ENCODE measurements at regions not wholly inside any gene's neighbourhood (a gene's known extent, or its start where the extent isn't known, plus 50 kb on each side); places are given as distances from the start of the nearest gene placed in this dataset.

DNA sequence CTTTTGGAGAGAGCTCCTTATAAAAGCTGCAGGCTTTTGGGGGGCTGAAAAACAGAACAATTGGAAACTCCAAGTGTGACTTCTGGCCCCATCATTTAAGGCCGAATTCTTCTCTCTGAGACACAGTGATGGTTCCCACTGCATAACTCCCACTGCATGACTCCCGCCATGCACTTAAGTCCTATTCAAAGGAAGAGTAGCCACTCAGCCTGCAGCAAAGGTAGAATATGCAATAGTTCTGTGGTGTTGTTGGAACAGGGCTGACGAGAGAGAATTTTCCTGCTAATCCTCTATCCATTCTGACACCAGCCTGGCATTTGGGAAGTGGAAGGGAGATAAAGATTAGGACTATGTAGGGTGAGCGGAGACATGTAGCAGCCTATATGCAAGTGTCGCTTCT lies 185.6 kb upstream of the ZNF462 start:
- CTCF ChIA-PET = no interaction called here
- Mint-ChIP-seq H3K4me3 (no peak overlapping the region), H3K27ac (no peak overlapping the region), H3K9me3 (ENCODE audit: low read depth) (peaks cover 5% of the 10 kb centered on the region), H3K27me3 (no peaks in the 10 kb centered on the region), H3K4me1 (no peaks in the 10 kb centered on the region), H3K36me3 (no peaks in the 10 kb centered on the region)
- DNase-seq (no peak), ATAC-seq (no peak)

DNA sequence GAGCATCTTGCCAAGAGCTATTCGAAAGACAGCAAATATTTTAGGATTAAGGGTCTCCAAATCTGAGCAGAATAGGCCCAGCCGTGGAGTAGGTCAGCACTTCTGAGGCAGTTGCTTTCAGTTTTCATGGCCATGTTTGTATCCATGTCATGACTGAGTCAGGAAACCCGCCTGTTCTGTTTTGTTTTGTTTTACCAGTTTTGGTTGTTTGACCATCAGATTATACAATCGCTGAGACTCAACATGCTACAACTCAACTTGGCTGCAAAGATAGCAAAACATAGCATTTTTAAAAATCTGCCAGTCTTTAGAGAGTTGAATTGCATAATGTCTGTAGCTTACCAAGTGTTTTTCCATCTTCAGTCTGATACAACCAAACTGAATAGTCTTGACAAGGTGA lies 185.1 kb upstream of the ZNF462 start:
- CTCF ChIA-PET = no interaction called here
- no peak for DNase-seq
- peaks cover 5% of the 10 kb centered on the region for H3K9me3 Mint-ChIP-seq (ENCODE audit: low read depth)
- H3K4me1 Mint-ChIP-seq = no peaks in the 10 kb centered on the region
- no peaks in the 10 kb centered on the region for H3K36me3 Mint-ChIP-seq
- no peak overlapping the region for H3K27ac Mint-ChIP-seq
- H3K4me3 Mint-ChIP-seq = no peak overlapping the region
- ATAC-seq = no peak
- H3K27me3 Mint-ChIP-seq = no peaks in the 10 kb centered on the region

DNA sequence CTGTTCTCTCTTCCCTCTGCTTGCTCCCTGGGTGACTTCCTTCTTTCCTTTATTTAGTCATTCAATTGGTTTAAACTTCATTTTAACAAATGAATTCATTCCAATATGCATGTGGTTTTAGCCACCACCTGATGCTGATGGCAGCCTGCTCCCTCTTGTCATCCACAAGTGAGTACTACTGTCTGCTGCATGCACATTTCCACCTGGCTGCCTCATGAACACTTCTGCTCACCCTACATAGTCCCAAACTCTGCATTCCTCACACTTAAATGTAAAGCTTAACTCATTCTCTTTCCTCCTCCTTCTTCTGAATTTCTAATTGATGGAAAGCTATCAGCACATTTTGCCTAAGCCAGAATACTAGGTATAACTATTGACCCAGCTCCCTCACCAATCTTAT lies 184.7 kb upstream of the ZNF462 start:
- Mint-ChIP-seq H3K36me3 (no peaks in the 10 kb centered on the region), H3K4me1 (no peaks in the 10 kb centered on the region), H3K9me3 (ENCODE audit: low read depth) (peaks cover 5% of the 10 kb centered on the region), H3K27ac (no peak overlapping the region), H3K27me3 (no peaks in the 10 kb centered on the region), H3K4me3 (no peak overlapping the region)
- ATAC-seq = no peak
- CTCF ChIA-PET = no interaction called here
- DNase-seq = no peak

DNA sequence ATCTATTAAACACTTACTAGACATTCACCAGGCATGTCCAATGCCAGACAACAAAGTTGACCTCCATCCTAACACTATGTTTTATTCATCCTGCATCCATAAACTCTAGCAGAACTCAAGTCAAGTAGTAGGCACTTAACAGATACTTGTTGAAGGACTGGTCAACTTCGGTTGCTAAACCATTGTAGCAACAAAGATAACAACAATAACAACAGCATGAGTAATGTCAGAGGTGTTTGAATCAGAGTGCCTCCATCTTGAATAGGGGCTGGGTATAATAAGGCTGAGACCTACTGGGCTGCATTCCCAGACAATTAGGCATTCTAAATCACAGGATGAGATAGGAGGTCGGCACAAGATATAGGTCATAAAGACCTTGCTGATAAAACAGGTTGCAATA lies 180.5 kb upstream of the ZNF462 start:
- Mint-ChIP-seq H3K4me1 (no peaks in the 10 kb centered on the region), H3K27ac (no peak overlapping the region), H3K36me3 (no peaks in the 10 kb centered on the region), H3K9me3 (ENCODE audit: low read depth) (peaks cover 5% of the 10 kb centered on the region), H3K4me3 (no peak overlapping the region), H3K27me3 (no peaks in the 10 kb centered on the region)
- ATAC-seq (no peak), DNase-seq (no peak)
- CTCF ChIA-PET = no interaction called here

DNA sequence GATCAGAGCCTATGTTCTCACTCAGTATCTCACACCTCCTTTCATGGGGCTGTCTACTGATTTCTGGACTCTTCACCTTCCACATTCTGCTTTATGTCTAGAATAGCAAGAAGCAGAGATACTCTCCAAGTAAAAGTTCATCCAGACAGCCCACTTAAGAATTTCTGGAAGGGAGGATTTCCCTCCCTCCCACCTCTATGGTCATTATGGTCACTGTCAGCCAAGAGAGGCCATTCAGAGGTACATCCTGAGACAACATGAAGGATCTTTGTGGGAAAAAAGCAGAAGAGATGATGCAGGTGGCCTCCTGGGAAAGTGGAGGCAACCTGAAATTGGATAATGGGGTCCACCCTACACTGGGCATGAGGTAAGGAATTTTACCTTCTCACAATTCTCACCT lies 179.5 kb upstream of the ZNF462 start:
- ATAC-seq (no peak), DNase-seq (no peak)
- Mint-ChIP-seq H3K27me3 (no peaks in the 10 kb centered on the region), H3K27ac (no peak overlapping the region), H3K4me3 (no peak overlapping the region), H3K4me1 (no peaks in the 10 kb centered on the region), H3K9me3 (ENCODE audit: low read depth) (peaks cover 3% of the 10 kb centered on the region), H3K36me3 (no peaks in the 10 kb centered on the region)
- CTCF ChIA-PET = no interaction called here

DNA sequence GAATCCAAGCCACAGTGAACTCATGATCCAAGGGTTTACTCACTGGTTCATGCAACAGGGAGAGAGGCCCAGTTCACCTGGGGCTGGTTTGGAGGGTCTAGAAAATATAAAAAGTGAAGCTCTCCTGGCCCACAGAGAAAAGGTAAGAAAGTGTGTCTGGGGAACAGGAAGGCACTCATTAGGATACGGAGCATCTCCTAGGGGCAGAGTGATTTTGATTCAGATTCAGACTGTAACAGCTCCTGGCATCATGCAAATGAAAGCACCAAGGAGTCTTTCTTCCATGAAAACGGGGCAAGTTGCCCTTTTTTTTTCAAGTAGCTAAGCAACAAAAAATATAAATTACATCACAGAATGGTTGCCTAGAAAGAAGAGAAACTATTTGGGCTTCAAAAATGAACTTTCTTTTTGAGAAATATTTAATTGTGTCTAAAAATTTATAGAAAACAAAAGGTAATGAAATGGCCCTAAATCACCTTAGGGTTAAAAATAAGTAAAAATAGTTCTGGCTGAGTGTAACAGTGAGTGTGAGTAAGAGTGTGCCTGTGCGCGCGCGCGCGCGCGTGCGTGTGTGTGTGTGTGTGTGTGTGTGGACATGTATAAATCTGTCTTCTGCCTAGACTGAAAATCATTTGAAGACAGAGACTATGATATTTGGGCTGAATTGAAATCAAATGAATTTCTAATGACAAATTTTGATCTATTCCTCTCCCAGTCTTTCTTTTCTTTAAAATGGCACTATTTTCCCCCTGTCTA lies 177.8 kb upstream of the ZNF462 start:
- Mint-ChIP-seq H3K27me3 (no peaks in the 10 kb centered on the region), H3K4me1 (no peaks in the 10 kb centered on the region), H3K4me3 (no peak overlapping the region), H3K9me3 (ENCODE audit: low read depth) (peaks cover 5% of the 10 kb centered on the region), H3K27ac (no peak overlapping the region), H3K36me3 (no peaks in the 10 kb centered on the region)
- CTCF ChIA-PET = no interaction called here
- no peak for DNase-seq
- no peak for ATAC-seq

DNA sequence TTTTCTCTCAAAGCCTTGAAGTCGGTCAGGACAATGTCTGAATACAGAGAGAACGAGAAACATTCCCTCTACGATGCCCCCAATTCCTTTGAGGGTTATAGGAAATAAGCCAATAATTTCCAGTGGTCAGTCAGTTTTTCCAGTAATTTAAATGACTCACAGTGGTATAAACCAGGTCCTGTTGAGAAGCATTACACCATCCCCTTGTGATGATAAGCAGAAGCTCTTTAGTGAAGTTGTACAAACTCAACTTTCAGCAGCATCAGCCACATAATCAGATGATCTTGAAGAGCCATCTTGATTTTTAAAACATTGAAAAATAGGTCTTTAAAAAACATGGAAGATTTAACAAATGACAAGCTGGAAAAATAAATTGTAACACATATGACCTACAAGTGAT lies 173.9 kb upstream of the ZNF462 start:
- Mint-ChIP-seq H3K4me3 (no peak overlapping the region), H3K27me3 (no peaks in the 10 kb centered on the region), H3K36me3 (no peaks in the 10 kb centered on the region), H3K4me1 (no peaks in the 10 kb centered on the region), H3K27ac (no peak overlapping the region), H3K9me3 (ENCODE audit: low read depth) (peaks cover 6% of the 10 kb centered on the region)
- CTCF ChIA-PET = interaction anchor here (1.2 kb wide), 1 partner anchor 58 kb away, joined by 3 read pairs; no protein-coding TSS in a partner anchor
- ATAC-seq (no peak), DNase-seq (no peak)

DNA sequence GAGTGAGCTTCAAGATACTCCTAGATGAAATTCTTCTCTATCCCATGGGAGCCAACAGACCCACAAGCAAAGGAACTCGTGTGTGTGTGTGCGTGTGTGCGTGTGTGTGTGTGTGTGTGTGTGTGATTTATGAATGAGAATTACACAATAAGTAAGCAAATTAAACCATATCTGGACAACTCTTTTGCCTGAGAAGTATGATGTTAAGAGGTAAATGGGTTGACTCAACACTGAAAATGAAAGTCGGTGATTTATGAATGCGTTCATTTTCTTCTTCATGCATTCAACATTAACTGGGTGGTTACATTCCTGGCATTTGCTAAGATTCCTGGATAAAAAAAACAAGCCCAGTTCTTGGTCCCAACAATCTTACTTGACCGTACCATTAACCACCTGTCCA lies 171.3 kb upstream of the ZNF462 start:
- Mint-ChIP-seq H3K27ac (no peak overlapping the region), H3K36me3 (no peaks in the 10 kb centered on the region), H3K4me3 (no peak overlapping the region), H3K27me3 (no peaks in the 10 kb centered on the region), H3K4me1 (no peaks in the 10 kb centered on the region), H3K9me3 (ENCODE audit: low read depth) (peaks cover 8% of the 10 kb centered on the region)
- DNase-seq = no peak
- no peak for ATAC-seq
- CTCF ChIA-PET = no interaction called here

DNA sequence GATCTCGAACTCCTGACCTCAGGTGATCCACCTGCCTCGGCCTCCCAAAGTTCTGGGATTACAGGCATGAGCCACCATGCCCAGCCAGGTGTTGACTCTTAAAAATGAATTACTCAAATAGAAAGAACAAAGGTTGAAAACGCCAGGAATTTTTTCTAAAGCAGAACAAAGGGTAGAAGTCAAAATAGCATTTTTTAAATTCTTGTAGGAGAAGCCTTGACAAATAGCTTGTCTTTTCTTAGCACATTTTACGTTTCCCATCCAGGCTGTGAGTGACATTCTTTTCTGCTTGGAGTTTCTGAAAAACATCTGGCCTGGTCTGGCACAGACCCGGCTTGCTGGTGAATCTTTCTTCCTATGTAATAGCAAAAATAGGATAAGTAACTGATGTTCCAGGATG lies 169.4 kb upstream of the ZNF462 start:
- no peaks in the 10 kb centered on the region for H3K4me1 Mint-ChIP-seq
- H3K36me3 Mint-ChIP-seq = no peaks in the 10 kb centered on the region
- H3K27ac Mint-ChIP-seq = no peak overlapping the region
- H3K4me3 Mint-ChIP-seq = no peak overlapping the region
- no peaks in the 10 kb centered on the region for H3K27me3 Mint-ChIP-seq
- CTCF ChIA-PET = no interaction called here
- DNase-seq (no peak), ATAC-seq (no peak)
- peaks cover 6% of the 10 kb centered on the region for H3K9me3 Mint-ChIP-seq (ENCODE audit: low read depth)

DNA sequence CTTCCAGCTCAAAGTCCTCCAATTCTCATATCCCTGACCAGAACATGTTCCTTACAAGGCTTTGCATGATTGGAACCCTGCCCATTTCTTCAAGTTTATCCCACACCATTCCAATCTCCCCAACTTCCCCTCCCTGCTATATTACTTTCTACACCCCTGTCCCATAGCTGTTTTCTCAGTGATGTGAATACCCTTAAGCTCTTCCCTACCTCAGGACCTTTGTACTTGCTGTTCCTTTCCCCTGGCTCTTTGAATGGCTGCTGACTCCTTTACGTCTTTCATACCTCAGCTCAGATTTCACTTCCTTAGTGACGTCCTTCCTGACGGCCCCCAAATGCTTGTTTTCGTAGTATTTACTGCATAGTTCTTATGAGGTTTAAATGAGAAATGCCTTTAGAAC lies 166.2 kb upstream of the ZNF462 start:
- no peak overlapping the region for H3K27ac Mint-ChIP-seq
- no peaks in the 10 kb centered on the region for H3K4me1 Mint-ChIP-seq
- no peak overlapping the region for H3K4me3 Mint-ChIP-seq
- CTCF ChIA-PET = no interaction called here
- ATAC-seq (no peak), DNase-seq (no peak)
- no peaks in the 10 kb centered on the region for H3K27me3 Mint-ChIP-seq
- H3K36me3 Mint-ChIP-seq = no peaks in the 10 kb centered on the region
- peaks cover 3% of the 10 kb centered on the region for H3K9me3 Mint-ChIP-seq (ENCODE audit: low read depth)

DNA sequence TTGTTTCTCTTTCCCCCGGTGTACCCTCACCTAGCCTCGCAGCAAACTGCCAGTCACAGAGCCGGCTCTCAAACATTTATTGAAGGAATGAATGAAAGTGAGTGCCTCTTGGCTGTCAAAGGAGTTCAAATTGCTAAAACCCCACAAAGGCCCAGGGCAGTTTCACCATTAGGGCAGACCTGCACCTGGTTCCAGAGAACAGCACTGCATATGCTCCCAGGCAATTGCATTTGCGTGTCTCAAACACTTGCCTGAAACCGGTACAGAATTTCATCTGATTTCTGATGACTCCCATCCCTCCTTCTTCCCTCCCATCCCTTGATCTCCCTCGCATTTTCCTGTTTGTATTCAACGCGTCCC lies 165.6 kb upstream of the ZNF462 start:
- ATAC-seq = no peak
- Mint-ChIP-seq H3K4me1 (no peaks in the 10 kb centered on the region), H3K27ac (no peak overlapping the region), H3K9me3 (ENCODE audit: low read depth) (peaks cover 3% of the 10 kb centered on the region), H3K36me3 (no peaks in the 10 kb centered on the region), H3K27me3 (no peaks in the 10 kb centered on the region), H3K4me3 (no peak overlapping the region)
- CTCF ChIA-PET = no interaction called here
- DNase-seq = no peak

DNA sequence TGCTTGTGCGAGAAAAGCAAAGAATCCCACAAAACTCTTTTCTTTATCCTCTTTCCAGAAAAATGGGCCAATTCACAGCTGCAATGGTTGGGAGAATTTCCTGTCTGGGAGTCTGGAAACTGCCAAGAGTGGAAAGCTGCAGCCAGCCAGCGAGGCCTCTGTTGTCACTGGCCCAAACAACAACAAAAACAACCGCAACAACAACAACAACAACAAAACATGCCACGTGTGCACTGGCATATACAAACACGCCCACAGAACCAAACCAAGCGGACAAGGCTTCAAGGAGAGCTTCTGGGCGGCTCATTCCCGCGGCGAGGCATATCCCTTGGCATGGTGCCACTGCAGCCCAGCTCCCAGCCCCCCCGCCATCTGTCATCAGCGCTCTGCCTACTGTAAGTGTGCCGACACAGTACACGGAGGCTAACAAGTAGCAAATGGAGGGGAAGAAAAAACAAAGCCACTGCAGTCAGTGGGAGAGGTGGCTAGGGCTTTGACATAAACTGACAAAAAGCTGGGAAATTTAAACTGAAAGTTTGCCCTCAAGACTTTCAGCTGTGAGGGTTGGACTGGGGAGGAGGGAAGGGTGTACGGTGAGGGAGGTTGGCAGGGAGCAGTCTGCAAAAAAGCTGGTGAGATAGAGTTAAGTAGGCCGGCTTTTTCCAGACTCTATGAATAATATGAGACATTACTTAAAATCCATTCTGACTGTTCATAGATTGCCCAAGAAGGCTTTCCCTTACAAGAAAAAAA lies 165.0 kb upstream of the ZNF462 start:
- Mint-ChIP-seq H3K27me3 (no peaks in the 10 kb centered on the region), H3K27ac (no peak overlapping the region), H3K4me3 (no peak overlapping the region), H3K9me3 (ENCODE audit: low read depth) (peaks cover 5% of the 10 kb centered on the region), H3K36me3 (no peaks in the 10 kb centered on the region), H3K4me1 (no peaks in the 10 kb centered on the region)
- ATAC-seq (no peak), DNase-seq (no peak)
- CTCF ChIA-PET = no interaction called here

DNA sequence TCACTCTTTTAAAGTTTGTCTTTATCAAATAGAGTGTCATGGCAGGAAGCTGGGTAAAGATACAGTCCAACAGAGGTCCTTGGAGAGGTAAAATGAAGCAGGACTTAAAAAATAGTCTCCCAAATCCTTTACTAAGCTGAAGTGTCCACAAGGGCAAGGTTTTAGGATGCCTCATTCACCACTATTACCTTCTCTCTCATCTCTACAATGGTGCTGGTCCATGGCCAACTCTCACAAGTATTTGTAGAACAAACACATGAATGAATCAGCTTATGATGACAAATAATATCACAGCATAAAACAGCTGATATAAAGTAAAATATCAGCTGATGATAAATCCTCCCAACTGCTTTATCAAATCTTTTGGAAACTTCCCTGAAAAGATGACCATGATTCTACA lies 162.3 kb upstream of the ZNF462 start:
- no peak for ATAC-seq
- CTCF ChIA-PET = no interaction called here
- no peak for DNase-seq
- Mint-ChIP-seq H3K36me3 (no peaks in the 10 kb centered on the region), H3K27me3 (no peaks in the 10 kb centered on the region), H3K4me3 (no peak overlapping the region), H3K4me1 (no peaks in the 10 kb centered on the region), H3K9me3 (ENCODE audit: low read depth) (peaks cover 6% of the 10 kb centered on the region), H3K27ac (no peak overlapping the region)

DNA sequence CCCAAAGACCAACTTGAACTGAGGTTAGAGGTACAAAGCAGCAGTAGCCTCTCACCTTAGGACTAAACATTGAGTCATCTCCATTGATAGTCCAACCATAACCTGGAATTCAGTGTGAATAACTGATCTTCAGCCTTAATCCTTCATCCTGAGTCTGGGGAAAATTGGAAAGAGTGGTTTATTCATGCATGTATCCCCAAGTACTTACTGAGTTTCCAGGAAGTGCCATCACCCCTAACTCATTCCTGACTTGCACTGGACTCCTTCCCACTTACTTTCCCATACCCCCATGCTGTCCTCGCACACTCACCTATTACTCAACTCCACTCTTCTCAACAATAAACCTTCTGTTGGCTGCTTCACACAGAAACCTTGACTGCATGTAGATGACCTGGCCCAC lies 161.4 kb upstream of the ZNF462 start:
- DNase-seq = no peak
- no peak overlapping the region for H3K27ac Mint-ChIP-seq
- ATAC-seq = no peak
- H3K4me3 Mint-ChIP-seq = no peak overlapping the region
- H3K4me1 Mint-ChIP-seq = no peaks in the 10 kb centered on the region
- no peaks in the 10 kb centered on the region for H3K27me3 Mint-ChIP-seq
- no peaks in the 10 kb centered on the region for H3K36me3 Mint-ChIP-seq
- CTCF ChIA-PET = no interaction called here
- H3K9me3 Mint-ChIP-seq (ENCODE audit: low read depth) = peaks cover 9% of the 10 kb centered on the region
